GM21529 (cell line): ENCODE measurements at regions not wholly inside any gene's neighbourhood (a gene's known extent, or its start where the extent isn't known, plus 50 kb on each side); places are given as distances from the start of the nearest gene placed in this dataset.
"Not testable (repeated sequence)": the region's sequence is repeated elsewhere in the genome, so short reads cannot be mapped to it uniquely, and the experiment has no call there.

Experiments
- ATAC-seq: cut with Tn5 transposase; IDR thresholded peaks from one replicate; pipeline ENCODE4 v1.9.1; 2021; ENCODE audit not compliant: unreplicated experiment

GRCh38 chr7:48992816-48993215 is 68.5 kb downstream of the CDC14C start:
- ATAC-seq = no peak

- ATAC-seq = peak; percentile 99
Observed at GRCh38 chr7:49001610-49002033, 77.3 kb downstream of the CDC14C start.

GRCh38 chr7:49010717-49011116 is 86.4 kb downstream of the CDC14C start:
- ATAC-seq = no peak

GRCh38 chr7:49014870-49015269 is 90.5 kb downstream of the CDC14C start:
- no peak for ATAC-seq

GRCh38 chr7:49020145-49020544 is 95.8 kb downstream of the CDC14C start:
- ATAC-seq = no peak

GRCh38 chr7:49022448-49022847 is 98.1 kb downstream of the CDC14C start:
- no peak for ATAC-seq

GRCh38 chr7:49023345-49024328 is 99.3 kb downstream of the CDC14C start:
- no peak for ATAC-seq

GRCh38 chr7:49030221-49030620 is 105.9 kb downstream of the CDC14C start:
- no peak for ATAC-seq

- not testable (repeated sequence) for ATAC-seq
Observed at GRCh38 chr7:49033140-49033539, 108.8 kb downstream of the CDC14C start.

- no peak for ATAC-seq
Observed at GRCh38 chr7:49037346-49038210, 113.2 kb downstream of the CDC14C start.

GRCh38 chr7:49038821-49039358 is 114.5 kb downstream of the CDC14C start:
- no peak for ATAC-seq

GRCh38 chr7:49060743-49061142 is 136.4 kb downstream of the CDC14C start:
- ATAC-seq = no peak

- no peak for ATAC-seq
Observed at GRCh38 chr7:49074538-49074937, 150.2 kb downstream of the CDC14C start.

- no peak for ATAC-seq
Observed at GRCh38 chr7:49080896-49081475, 156.6 kb downstream of the CDC14C start.

GRCh38 chr7:49088017-49088416 is 163.7 kb downstream of the CDC14C start:
- ATAC-seq = no peak

- no peak for ATAC-seq
Observed at GRCh38 chr7:49089717-49090116, 165.4 kb downstream of the CDC14C start.

GRCh38 chr7:49091089-49091488 is 166.7 kb downstream of the CDC14C start:
- ATAC-seq = no peak

GRCh38 chr7:49091519-49091918 is 167.2 kb downstream of the CDC14C start:
- ATAC-seq = no peak

- no peak for ATAC-seq
Observed at GRCh38 chr7:49093218-49093617, 168.9 kb downstream of the CDC14C start.

GRCh38 chr7:49094866-49095265 is 170.5 kb downstream of the CDC14C start:
- ATAC-seq = no peak
